Osteoblast (primary cell): ENCODE measurements at regions not wholly inside any gene's neighbourhood (a gene's known extent, or its start where the extent isn't known, plus 50 kb on each side); places are given as distances from the start of the nearest gene placed in this dataset.

Experiments used
- DNase-seq: peaks from one replicate; pipeline ENCODE4 v3.0.0; 2011; ENCODE audit warnings: low spot score, mixed read lengths; ENCODE audit not compliant: insufficient read length; ENCODE audit errors: missing footprints
- H2AFZ ChIP-seq: 2 replicates; pipeline ENCODE4 v1.6.0; 2011; ENCODE audit warnings: mild to moderate bottlenecking, low read length
- H3K27ac ChIP-seq: 2 replicates; pipeline ENCODE4 v1.5.1; 2011; ENCODE audit warnings: mild to moderate bottlenecking, low read depth, low read length, moderate library complexity
- H3K27me3 ChIP-seq: 2 replicates; pipeline ENCODE4 v1.6.0; 2012; ENCODE audit warnings: mild to moderate bottlenecking, control low read depth, inconsistent platforms, low read length, moderate library complexity; ENCODE audit not compliant: insufficient read depth
- H3K36me3 ChIP-seq: 2 replicates; pipeline ENCODE4 v1.5.1; 2011; ENCODE audit warnings: mild to moderate bottlenecking, low read length, control low read depth, moderate library complexity; ENCODE audit not compliant: insufficient read depth
- H3K4me1 ChIP-seq: 2 replicates; pipeline ENCODE4 v1.5.1; 2011; ENCODE audit warnings: mild to moderate bottlenecking, low read length, control low read depth, moderate library complexity; ENCODE audit not compliant: insufficient read depth
- H3K4me2 ChIP-seq: 2 replicates; pipeline ENCODE4 v1.6.0; 2011; ENCODE audit warnings: mild to moderate bottlenecking, low read length; ENCODE audit not compliant: insufficient read depth
- H3K4me3 ChIP-seq: fragments of 200-600 bp; sonication (generic); 3 replicates; pipeline ENCODE4 v1.5.1; 2012; ENCODE audit warnings: mild to moderate bottlenecking, low read length, inconsistent platforms; ENCODE audit not compliant: insufficient read depth
- H3K79me2 ChIP-seq: 2 replicates; pipeline ENCODE4 v1.6.0; 2012; ENCODE audit warnings: mild to moderate bottlenecking, low read length, control low read depth, inconsistent platforms; ENCODE audit not compliant: insufficient read depth
- H3K9me3 ChIP-seq: 2 replicates; pipeline ENCODE4 v1.5.1; 2011; ENCODE audit warnings: low read depth, low read length, control low read depth
- H4K20me1 ChIP-seq: 2 replicates; pipeline ENCODE4 v1.6.0; 2012; ENCODE audit warnings: mild to moderate bottlenecking, low read length, control low read depth; ENCODE audit not compliant: insufficient read depth
- TF ChIP-seq, protein P1 (sequence below): IDR thresholded peaks from 2 replicates; pipeline ENCODE4 v1.5.1; 2011; ENCODE audit warnings: mild to moderate bottlenecking, low read depth, low read length, moderate library complexity; ENCODE audit errors: extremely low read depth

DNA sequence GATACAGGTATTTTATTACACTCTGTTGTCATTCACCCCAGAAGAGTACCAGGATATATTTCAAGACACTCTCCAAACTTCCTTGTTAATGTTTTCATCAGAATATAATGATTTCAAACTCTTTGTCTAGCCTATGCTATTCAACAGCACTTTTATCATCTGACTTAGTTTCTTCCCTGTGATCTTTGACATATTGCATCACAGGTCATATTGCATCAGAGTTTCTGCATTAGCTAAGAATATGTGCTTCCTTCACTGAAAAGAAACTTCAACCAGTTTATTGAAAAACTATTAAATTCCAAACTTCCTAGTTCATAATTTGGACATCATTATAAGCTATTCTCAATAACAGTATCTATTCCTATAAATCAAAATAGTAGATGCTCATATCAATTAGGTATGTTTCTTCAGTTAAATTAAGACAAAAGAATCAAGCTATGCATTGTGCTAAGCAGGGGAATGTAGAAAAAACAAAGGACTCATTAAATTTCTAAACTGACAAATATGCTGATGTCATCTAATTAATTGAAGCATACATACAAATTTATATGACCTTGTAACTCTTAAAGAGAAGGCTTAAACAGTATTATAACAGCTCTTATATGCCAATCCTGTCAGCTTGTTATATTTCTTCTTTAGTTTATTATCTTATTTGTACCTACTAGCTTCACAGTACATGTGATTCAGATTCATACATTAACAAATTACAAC is 361.8 kb upstream of the LUZP2 start:
- no peak for DNase-seq

DNA sequence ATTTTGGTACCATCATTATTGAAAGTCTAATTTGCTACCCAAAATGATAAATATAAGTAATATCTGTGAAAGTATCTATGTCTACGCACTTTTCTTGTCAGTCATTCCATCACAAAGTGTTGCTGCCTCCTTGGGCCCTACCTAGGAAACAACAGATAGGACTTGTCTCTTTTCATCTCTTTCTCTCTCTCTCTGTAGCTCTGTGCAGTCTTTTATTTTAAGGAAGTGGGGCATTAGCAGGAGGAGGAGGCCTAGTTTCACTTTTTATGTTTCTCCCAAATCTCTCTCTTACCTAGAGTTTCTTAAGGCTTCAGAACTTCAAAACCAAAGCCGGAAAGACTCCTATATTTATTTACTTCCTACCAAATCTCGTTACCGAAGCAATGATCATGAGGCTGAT is 354.8 kb upstream of the LUZP2 start:
- H3K4me3 ChIP-seq = no peak overlapping the region
- no peak overlapping the region for H2AFZ ChIP-seq

More for the DNA sequence above, 361.8 kb upstream of the LUZP2 start:
- Histone ChIP-seq H3K4me2 (no peak overlapping the region), H4K20me1 (no peaks in the 10 kb centered on the region), H3K36me3 (no peaks in the 10 kb centered on the region), H3K79me2 (no peaks in the 10 kb centered on the region), H3K9me3 (no peaks in the 10 kb centered on the region), H3K27ac (no peak overlapping the region), H3K4me3 (no peak overlapping the region), H3K4me1 (no peaks in the 10 kb centered on the region), H3K27me3 (no peaks in the 10 kb centered on the region), H2AFZ (no peak overlapping the region)
- TF ChIP-seq, protein P1, sequence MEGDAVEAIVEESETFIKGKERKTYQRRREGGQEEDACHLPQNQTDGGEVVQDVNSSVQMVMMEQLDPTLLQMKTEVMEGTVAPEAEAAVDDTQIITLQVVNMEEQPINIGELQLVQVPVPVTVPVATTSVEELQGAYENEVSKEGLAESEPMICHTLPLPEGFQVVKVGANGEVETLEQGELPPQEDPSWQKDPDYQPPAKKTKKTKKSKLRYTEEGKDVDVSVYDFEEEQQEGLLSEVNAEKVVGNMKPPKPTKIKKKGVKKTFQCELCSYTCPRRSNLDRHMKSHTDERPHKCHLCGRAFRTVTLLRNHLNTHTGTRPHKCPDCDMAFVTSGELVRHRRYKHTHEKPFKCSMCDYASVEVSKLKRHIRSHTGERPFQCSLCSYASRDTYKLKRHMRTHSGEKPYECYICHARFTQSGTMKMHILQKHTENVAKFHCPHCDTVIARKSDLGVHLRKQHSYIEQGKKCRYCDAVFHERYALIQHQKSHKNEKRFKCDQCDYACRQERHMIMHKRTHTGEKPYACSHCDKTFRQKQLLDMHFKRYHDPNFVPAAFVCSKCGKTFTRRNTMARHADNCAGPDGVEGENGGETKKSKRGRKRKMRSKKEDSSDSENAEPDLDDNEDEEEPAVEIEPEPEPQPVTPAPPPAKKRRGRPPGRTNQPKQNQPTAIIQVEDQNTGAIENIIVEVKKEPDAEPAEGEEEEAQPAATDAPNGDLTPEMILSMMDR = no peak

DNA sequence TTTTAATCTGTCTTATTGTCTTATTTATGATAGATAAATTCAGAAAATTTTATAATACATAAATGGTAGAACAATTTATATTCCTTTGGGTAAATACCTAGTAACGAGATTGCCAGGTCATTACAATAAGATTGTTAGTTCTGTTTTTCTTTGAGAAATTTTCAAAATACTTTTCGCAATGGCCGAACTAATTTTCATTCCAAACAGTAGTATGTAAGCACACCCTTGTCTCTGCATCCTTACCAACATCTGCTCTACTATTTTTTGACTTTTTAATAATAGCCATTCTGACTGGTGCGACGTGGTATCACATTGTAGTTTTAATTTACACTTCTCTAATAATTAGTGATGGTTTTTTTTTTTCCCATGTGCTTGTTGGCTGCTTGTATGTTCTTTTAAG is 351.4 kb upstream of the LUZP2 start:
- Histone ChIP-seq H2AFZ (no peak overlapping the region), H3K4me2 (no peak overlapping the region), H3K27ac (no peak overlapping the region), H3K36me3 (no peaks in the 10 kb centered on the region), H3K9me3 (no peaks in the 10 kb centered on the region), H4K20me1 (no peaks in the 10 kb centered on the region), H3K27me3 (no peaks in the 10 kb centered on the region), H3K4me3 (no peak overlapping the region), H3K4me1 (no peaks in the 10 kb centered on the region), H3K79me2 (no peaks in the 10 kb centered on the region)
- no peak for DNase-seq
- TF ChIP-seq, protein P1 = no peak

More for the DNA sequence above, 354.8 kb upstream of the LUZP2 start:
- H3K4me2 ChIP-seq = no peak overlapping the region
- no peaks in the 10 kb centered on the region for H3K9me3 ChIP-seq
- TF ChIP-seq, protein P1 = no peak
- no peaks in the 10 kb centered on the region for H3K27me3 ChIP-seq
- H3K79me2 ChIP-seq = no peaks in the 10 kb centered on the region
- no peaks in the 10 kb centered on the region for H4K20me1 ChIP-seq
- DNase-seq = peak; percentile 5
- H3K36me3 ChIP-seq = no peaks in the 10 kb centered on the region
- H3K4me1 ChIP-seq = no peaks in the 10 kb centered on the region
- no peak overlapping the region for H3K27ac ChIP-seq

DNA sequence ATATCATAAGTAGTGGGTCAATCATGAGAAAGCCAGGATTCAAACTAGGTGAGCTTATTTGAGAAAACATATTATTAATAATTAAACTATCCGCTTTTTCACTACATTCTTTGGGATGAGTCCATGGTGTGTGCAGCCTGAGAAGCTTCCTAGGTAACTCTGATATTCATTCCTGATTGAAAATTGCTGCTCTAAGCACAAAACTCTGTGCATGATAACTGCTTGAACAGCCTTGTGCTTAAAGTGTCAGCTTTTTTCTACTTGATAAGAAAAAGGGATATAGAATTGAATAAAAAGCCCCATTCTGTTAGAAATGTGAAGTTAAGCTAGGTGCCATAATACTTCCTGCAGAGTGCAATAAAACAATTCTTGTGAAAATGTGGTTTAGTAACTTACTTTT is 343.5 kb upstream of the LUZP2 start:
- no peaks in the 10 kb centered on the region for H3K9me3 ChIP-seq
- peak; percentile 30 for DNase-seq
- no peak overlapping the region for H3K4me2 ChIP-seq
- no peaks in the 10 kb centered on the region for H3K36me3 ChIP-seq
- no peaks in the 10 kb centered on the region for H3K4me1 ChIP-seq
- no peak overlapping the region for H2AFZ ChIP-seq
- H3K27me3 ChIP-seq = no peaks in the 10 kb centered on the region
- H3K27ac ChIP-seq = no peak overlapping the region
- TF ChIP-seq, protein P1 = no peak
- H3K4me3 ChIP-seq = no peak overlapping the region
- no peaks in the 10 kb centered on the region for H3K79me2 ChIP-seq
- no peaks in the 10 kb centered on the region for H4K20me1 ChIP-seq
